CD4-positive, alpha-beta T cell (primary cell): ENCODE measurements at regions not wholly inside any gene's neighbourhood (a gene's known extent, or its start where the extent isn't known, plus 50 kb on each side); places are given as distances from the start of the nearest gene placed in this dataset.

Experiments
- ATAC-seq: fragments of 200-7000 bp; cut with Tn5 transposase; one replicate; pipeline ENCODE4 v1.10.0; 2022; ENCODE audit warnings: mild to moderate bottlenecking; ENCODE audit not compliant: poor library complexity
- CTCF ChIA-PET: fragments of 350-600 bp; sonication (Branson Sonifier 250); formaldehyde crosslinking; loops from one replicate; lab custom pipeline; 2021; ENCODE audit warnings: antibody characterized with exemption, inconsistent platforms; lab: Charles Lee
- POLR2A ChIA-PET: fragments of 350-600 bp; sonication (Branson Sonifier 250); formaldehyde crosslinking; loops from one replicate; lab custom pipeline; 2021; ENCODE audit warnings: antibody characterized with exemption, inconsistent platforms; lab: Charles Lee
- DNase-seq, 14 experiments: peaks; one replicate each; pipeline ENCODE4 v3.0.0-alpha.2; 2013 to 2020; ENCODE audit warnings: mixed read lengths in 2 of 14
- H3K27ac ChIP-seq, 2 donors: one replicate each; pipeline versions ENCODE4 v1.5.1 to v1.7.0; 2013; ENCODE audit warnings: low read length in 2 of 2, low read depth in 1 of 2, mild to moderate bottlenecking in 1 of 2
- H3K27me3 ChIP-seq, 2 experiments: 1 replicate in 1 of 2; 2 replicates in 1 of 2; pipeline versions ENCODE4 v1.6.1 to v1.7.0; 2013; ENCODE audit warnings: low read length in 2 of 2, control low read depth in 1 of 2, mild to moderate bottlenecking in 1 of 2, moderate library complexity in 1 of 2; ENCODE audit not compliant: insufficient read depth in 2 of 2, control insufficient read depth in 1 of 2
- H3K36me3 ChIP-seq: one replicate; pipeline ENCODE4 v1.6.1; 2013; ENCODE audit warnings: low read length, control low read depth; ENCODE audit not compliant: insufficient read depth
- H3K4me1 ChIP-seq: one replicate; pipeline ENCODE4 v1.6.1; 2013; ENCODE audit warnings: low read length, control low read depth; ENCODE audit not compliant: insufficient read depth
- H3K4me3 ChIP-seq: one replicate; pipeline ENCODE4 v1.5.1; 2013; ENCODE audit warnings: mild to moderate bottlenecking, low read length, moderate library complexity
- H3K9me3 ChIP-seq, 2 experiments: 1 replicate in 1 of 2; 2 replicates in 1 of 2; pipeline versions ENCODE4 v1.6.1 to v1.7.0; 2013; ENCODE audit warnings: low read length in 2 of 2, mild to moderate bottlenecking in 2 of 2, control low read depth in 1 of 2, moderate library complexity in 1 of 2; ENCODE audit not compliant: control insufficient read depth in 1 of 2, insufficient read depth in 1 of 2
- H3K27ac Mint-ChIP-seq: one replicate; pipeline ENCODE4 v1.8.0; 2020; ENCODE audit warnings: mixed read lengths
- H3K27me3 Mint-ChIP-seq: one replicate; pipeline ENCODE4 v1.8.0; 2021; ENCODE audit warnings: mixed read lengths
- H3K36me3 Mint-ChIP-seq: one replicate; pipeline ENCODE4 v1.8.0; 2021; ENCODE audit warnings: low read depth, mixed read lengths
- H3K4me1 Mint-ChIP-seq: one replicate; pipeline ENCODE4 v1.8.0; 2021; ENCODE audit warnings: low read depth, mixed read lengths
- H3K4me3 Mint-ChIP-seq: one replicate; pipeline ENCODE4 v1.8.0; 2020; ENCODE audit warnings: mild to moderate bottlenecking, mixed read lengths
- H3K9me3 Mint-ChIP-seq: one replicate; pipeline ENCODE4 v1.8.0; 2020; ENCODE audit warnings: mixed read lengths
- CTCF ChIP-seq: fragments of 200-600 bp; IDR thresholded peaks from one replicate; pipeline ENCODE4 v1.8.0; 2022; ENCODE audit warnings: antibody characterized with exemption, mild to moderate bottlenecking
- intact Hi-C, 2 experiments: fragments of 100-400 bp; cut with DNase I in 1 of 2; cut with micrococcal nuclease in 1 of 2; formaldehyde crosslinking; loops; one replicate each; pipeline versions ENCODE4 v1.15.1 to v1.9.0; 2023 to 2025; cut with DNase I, micrococcal nuclease

GRCh38 chr18:27423581-27423980 is 238.5 kb upstream of the CHST9 start:
- Histone ChIP-seq H3K27me3 (no peaks in the 10 kb centered on the region), H3K4me3 (no peak overlapping the region), H3K36me3 (no peaks in the 10 kb centered on the region), H3K27ac (no peak overlapping the region), H3K4me1 (no peaks in the 10 kb centered on the region), H3K9me3 (peaks cover 0 to 14% of the 10 kb centered on the region in 2 experiments)
- ATAC-seq (no peak), DNase-seq (no peak)
- ChIA-PET CTCF (no interaction called here), POLR2A (no interaction called here)
- Mint-ChIP-seq H3K4me3 (no peak overlapping the region), H3K9me3 (peaks cover 13% of the 10 kb centered on the region), H3K4me1 (no peaks in the 10 kb centered on the region), H3K36me3 (no peaks in the 10 kb centered on the region), H3K27me3 (no peaks in the 10 kb centered on the region), H3K27ac (no peak overlapping the region)
- TF ChIP-seq CTCF = no peak
- intact Hi-C loops = no loop called here

- Mint-ChIP-seq H3K36me3 (no peaks in the 10 kb centered on the region), H3K27me3 (no peaks in the 10 kb centered on the region), H3K9me3 (peaks cover 7% of the 10 kb centered on the region), H3K4me3 (no peak overlapping the region), H3K27ac (no peak overlapping the region), H3K4me1 (no peaks in the 10 kb centered on the region)
- POLR2A ChIA-PET = no interaction called here
- no peak overlapping the region for H3K27ac ChIP-seq
- no peaks in the 10 kb centered on the region for H3K27me3 ChIP-seq
- intact Hi-C loops = no loop called here
- DNase-seq (no peak), ATAC-seq (no peak)
- CTCF ChIA-PET = no interaction called here
- H3K4me1 ChIP-seq = no peaks in the 10 kb centered on the region
- no peak overlapping the region for H3K4me3 ChIP-seq
- no peak for TF ChIP-seq CTCF
- H3K36me3 ChIP-seq = no peaks in the 10 kb centered on the region
- peaks cover 0 to 4% of the 10 kb centered on the region in 2 experiments for H3K9me3 ChIP-seq
These were observed 234.5 kb upstream of the CHST9 start for GRCh38 chr18:27419646-27420045.

GRCh38 chr18:27415495-27415894 is 230.4 kb upstream of the CHST9 start:
- Histone ChIP-seq H3K27me3 (no peaks in the 10 kb centered on the region), H3K27ac (no peak overlapping the region), H3K4me3 (no peak overlapping the region), H3K9me3 (no peaks in the 10 kb centered on the region), H3K4me1 (no peaks in the 10 kb centered on the region), H3K36me3 (no peaks in the 10 kb centered on the region)
- H3K4me3 Mint-ChIP-seq = no peak overlapping the region
- intact Hi-C loops = no loop called here
- no peak for TF ChIP-seq CTCF
- ATAC-seq (no peak), DNase-seq (no peak)
- H3K4me1 Mint-ChIP-seq = no peaks in the 10 kb centered on the region
- no peaks in the 10 kb centered on the region for H3K36me3 Mint-ChIP-seq
- no peak overlapping the region for H3K27ac Mint-ChIP-seq
- no peaks in the 10 kb centered on the region for H3K9me3 Mint-ChIP-seq
- H3K27me3 Mint-ChIP-seq = no peaks in the 10 kb centered on the region
- CTCF ChIA-PET = no interaction called here
- POLR2A ChIA-PET = no interaction called here
